SK-N-SH treated with all-trans-retinoic acid at 6 μM for 48 hours (cell line): ENCODE measurements at regions not wholly inside any gene's neighbourhood (a gene's known extent, or its start where the extent isn't known, plus 50 kb on each side); places are given as distances from the start of the nearest gene placed in this dataset.

ENCODE experiments used
- ATAC-seq: fragments of 200-7000 bp; cut with Tn5 transposase; 3 replicates; pipeline ENCODE4 v1.9.1; 2020; ENCODE audit warnings: mild to moderate bottlenecking, moderate library complexity
- ARNTL ChIP-seq: fragments of 450-650 bp; formaldehyde crosslinking; IDR thresholded peaks from 2 replicates; pipeline ENCODE4 v1.5.0; 2020; ENCODE audit warnings: low read depth, mild to moderate bottlenecking, moderate library complexity, borderline replicate concordance
- BACH2 ChIP-seq: fragments of 250-450 bp; sonication (Bioruptor Pico); IDR thresholded peaks from 2 replicates; pipeline ENCODE4 v1.9.0; 2021; ENCODE audit warnings: mild to moderate bottlenecking, borderline replicate concordance
- CSDC2 ChIP-seq: fragments of 250-450 bp; sonication (Bioruptor Pico); IDR thresholded peaks from 2 replicates; pipeline ENCODE4 v1.5.0; 2020; ENCODE audit warnings: mild to moderate bottlenecking, moderate library complexity
- CSRNP3 ChIP-seq: fragments of 250-450 bp; sonication (Bioruptor Pico); IDR thresholded peaks from 2 replicates; pipeline ENCODE4 v1.5.1; 2021; ENCODE audit warnings: mild to moderate bottlenecking, moderate library complexity
- ESRRG ChIP-seq: fragments of 250-450 bp; sonication (Bioruptor Pico); IDR thresholded peaks from 2 replicates; pipeline ENCODE4 v1.6.1; 2021; ENCODE audit warnings: mild to moderate bottlenecking
- ISL1 ChIP-seq: fragments of 250-450 bp; sonication (Bioruptor Pico); IDR thresholded peaks from 2 replicates; pipeline ENCODE4 v2.1.2; 2022; ENCODE audit warnings: mild to moderate bottlenecking, moderate library complexity
- OSR1 ChIP-seq: fragments of 250-450 bp; sonication (Bioruptor Pico); IDR thresholded peaks from 2 replicates; pipeline ENCODE4 v1.8.0; 2022; ENCODE audit warnings: moderate library complexity, mild to moderate bottlenecking, inconsistent platforms
- PATZ1 ChIP-seq: fragments of 250-450 bp; sonication (Bioruptor Pico); IDR thresholded peaks from 2 replicates; pipeline ENCODE4 v1.8.0; 2020; ENCODE audit warnings: mild to moderate bottlenecking, moderate library complexity, borderline replicate concordance
- POU6F1 ChIP-seq: fragments of 250-450 bp; sonication (Bioruptor Pico); IDR thresholded peaks from 2 replicates; pipeline ENCODE4 v1.8.0; 2021; ENCODE audit warnings: low read depth, mild to moderate bottlenecking, moderate library complexity, borderline replicate concordance
- PPARA ChIP-seq: fragments of 250-450 bp; sonication (Bioruptor Pico); IDR thresholded peaks from 2 replicates; pipeline ENCODE4 v1.5.0; 2020; ENCODE audit warnings: mild to moderate bottlenecking, borderline replicate concordance
- RARB ChIP-seq: fragments of 250-450 bp; sonication (Bioruptor Pico); IDR thresholded peaks from 2 replicates; pipeline ENCODE4 v1.8.0; 2021; ENCODE audit warnings: mild to moderate bottlenecking, moderate library complexity
- SNAI2 ChIP-seq: fragments of 250-450 bp; sonication (Bioruptor Pico); IDR thresholded peaks from 2 replicates; pipeline ENCODE4 v1.5.0; 2020; ENCODE audit warnings: mild to moderate bottlenecking, moderate library complexity
- TCF4 ChIP-seq: fragments of 250-450 bp; sonication (Bioruptor Pico); IDR thresholded peaks from 2 replicates; pipeline ENCODE4 v1.8.0; 2021; ENCODE audit warnings: mild to moderate bottlenecking, moderate library complexity, borderline replicate concordance
- TSHZ2 ChIP-seq: fragments of 250-450 bp; sonication (Bioruptor Pico); IDR thresholded peaks from 2 replicates; pipeline ENCODE4 v1.5.0; 2020; ENCODE audit warnings: mild to moderate bottlenecking, moderate library complexity
- ZC3H10 ChIP-seq: fragments of 250-450 bp; sonication (Bioruptor Pico); IDR thresholded peaks from 2 replicates; pipeline ENCODE4 v1.5.1; 2021; ENCODE audit warnings: mild to moderate bottlenecking, moderate library complexity
- ZFP3 ChIP-seq: fragments of 250-450 bp; sonication (Bioruptor Pico); IDR thresholded peaks from 2 replicates; pipeline ENCODE4 v1.5.0; 2020; ENCODE audit warnings: mild to moderate bottlenecking, moderate library complexity
- ZFP30 ChIP-seq: fragments of 450-650 bp; formaldehyde crosslinking; IDR thresholded peaks from 2 replicates; pipeline ENCODE4 v1.5.0; 2022; ENCODE audit warnings: mild to moderate bottlenecking, moderate library complexity
- ZNF565 ChIP-seq: fragments of 450-650 bp; formaldehyde crosslinking; conservative IDR thresholded peaks from 2 replicates; pipeline ENCODE4 v1.5.0; 2020; ENCODE audit warnings: low read depth, mild to moderate bottlenecking, moderate library complexity
- ZNF8 ChIP-seq: fragments of 450-650 bp; formaldehyde crosslinking; IDR thresholded peaks from 2 replicates; pipeline ENCODE4 v1.5.0; 2020; ENCODE audit warnings: mild to moderate bottlenecking, moderate library complexity

- TF ChIP-seq ISL1 (CRISPR knock-in tag) (no peak), ZNF565 (CRISPR knock-in tag) (no peak), ZNF8 (no peak), TCF4 (CRISPR knock-in tag) (no peak), PPARA (CRISPR knock-in tag) (no peak), ZC3H10 (CRISPR knock-in tag) (no peak), ZFP30 (CRISPR knock-in tag) (no peak), SNAI2 (CRISPR knock-in tag) (no peak), BACH2 (no peak), ARNTL (CRISPR knock-in tag) (no peak), PATZ1 (CRISPR knock-in tag) (no peak), TSHZ2 (CRISPR knock-in tag) (no peak), ZFP3 (CRISPR knock-in tag) (no peak), OSR1 (no peak), CSDC2 (no peak)
- no peak for ATAC-seq
Observed at GRCh38 chr2:30371028-30371689, 75.9 kb upstream of the LCLAT1 start.

GRCh38 chr2:30371772-30372373 lies 75.2 kb upstream of the LCLAT1 start:
- no peak for ATAC-seq
- no peak for TF ChIP-seq ESRRG (CRISPR knock-in tag)
- TF ChIP-seq CSRNP3 (CRISPR knock-in tag) = no peak
- TF ChIP-seq ZFP30 (CRISPR knock-in tag) = no peak
- TF ChIP-seq ZC3H10 (CRISPR knock-in tag) = no peak
- no peak for TF ChIP-seq RARB (CRISPR knock-in tag)

GRCh38 chr2:30372826-30373225 lies 74.2 kb upstream of the LCLAT1 start:
- ATAC-seq = no peak
- TF ChIP-seq SNAI2 (CRISPR knock-in tag) = no peak
- TF ChIP-seq BACH2 = no peak
- TF ChIP-seq PATZ1 (CRISPR knock-in tag) = no peak
- TF ChIP-seq ZFP3 (CRISPR knock-in tag) = no peak
- TF ChIP-seq TSHZ2 (CRISPR knock-in tag) = no peak
- TF ChIP-seq POU6F1 (CRISPR knock-in tag) = no peak
- no peak for TF ChIP-seq ZC3H10 (CRISPR knock-in tag)
- TF ChIP-seq, all 23 proteins: peak for 0
